GM18861 (cell line): ENCODE measurements at regions not wholly inside any gene's neighbourhood (a gene's known extent, or its start where the extent isn't known, plus 50 kb on each side); places are given as distances from the start of the nearest gene placed in this dataset.
"Not testable (repeated sequence)": the region's sequence is repeated elsewhere in the genome, so short reads cannot be mapped to it uniquely, and the experiment has no call there.

Source experiments
- ATAC-seq: cut with Tn5 transposase; IDR thresholded peaks from one replicate; pipeline ENCODE4 v1.9.1; 2021; ENCODE audit not compliant: unreplicated experiment

DNA sequence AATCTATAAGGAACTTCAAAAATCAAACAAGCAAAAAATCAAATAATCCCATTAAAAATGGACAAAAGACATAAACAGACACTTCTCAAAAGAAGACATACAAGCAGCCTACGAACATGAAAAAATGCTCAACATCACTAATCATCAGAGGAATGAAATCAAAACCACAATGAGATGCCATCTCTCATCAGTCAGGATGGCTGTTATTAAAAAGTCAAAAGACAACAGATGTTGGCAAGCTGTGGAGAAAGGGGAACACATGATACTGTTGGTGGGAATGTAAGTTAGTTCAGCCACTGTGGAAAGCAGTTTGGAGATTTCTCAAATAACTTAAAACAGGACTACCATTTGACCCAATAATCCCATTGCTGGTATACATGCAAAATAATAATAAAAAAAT, 226.4 kb downstream of the S1PR1 start:
- no peak for ATAC-seq

- no peak for ATAC-seq
Observed at GRCh38 chr1:101465941-101466340, 229.1 kb downstream of the S1PR1 start.

- ATAC-seq: peak; percentile 60
Observed at GRCh38 chr1:101474039-101474665, 237.3 kb downstream of the S1PR1 start.

DNA sequence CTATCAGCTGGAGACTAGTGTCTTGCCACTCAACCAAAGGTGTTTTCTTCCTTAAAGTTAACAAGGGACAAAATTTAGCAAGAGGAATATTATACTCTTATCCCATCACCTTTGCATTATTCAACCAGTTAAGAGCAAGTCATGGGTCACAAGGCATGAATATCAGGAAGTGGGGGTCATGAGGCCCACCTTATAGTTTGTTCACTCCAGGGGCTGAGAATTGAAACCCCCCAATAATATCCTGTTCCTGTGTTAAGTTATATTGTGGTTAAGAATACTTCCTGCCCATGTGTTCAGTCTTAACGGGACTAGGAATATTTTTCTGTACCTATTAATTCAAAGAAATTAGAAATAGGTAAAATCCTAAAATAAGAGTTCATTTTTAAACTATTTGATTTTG, 239.7 kb downstream of the S1PR1 start:
- ATAC-seq: no peak

DNA sequence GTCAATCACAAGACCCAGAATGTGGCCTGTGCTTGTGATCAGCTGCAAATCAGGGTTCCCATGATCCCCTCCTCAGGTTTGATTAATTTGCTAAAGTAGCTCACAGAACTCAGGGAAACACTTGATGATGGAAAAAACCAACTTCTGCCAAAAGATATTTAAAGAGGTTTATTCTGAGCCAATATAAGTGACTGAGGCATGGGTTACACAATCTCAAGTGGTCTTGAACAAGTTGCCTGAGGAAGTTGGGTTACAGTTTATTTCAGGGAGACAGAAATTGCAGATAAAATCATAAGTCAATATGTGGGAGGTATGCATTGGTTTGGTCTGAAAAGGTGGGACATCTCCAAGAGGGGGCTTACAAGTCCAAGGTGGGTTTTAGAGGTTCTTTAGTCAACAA, 243.1 kb downstream of the S1PR1 start:
- ATAC-seq: no peak

DNA sequence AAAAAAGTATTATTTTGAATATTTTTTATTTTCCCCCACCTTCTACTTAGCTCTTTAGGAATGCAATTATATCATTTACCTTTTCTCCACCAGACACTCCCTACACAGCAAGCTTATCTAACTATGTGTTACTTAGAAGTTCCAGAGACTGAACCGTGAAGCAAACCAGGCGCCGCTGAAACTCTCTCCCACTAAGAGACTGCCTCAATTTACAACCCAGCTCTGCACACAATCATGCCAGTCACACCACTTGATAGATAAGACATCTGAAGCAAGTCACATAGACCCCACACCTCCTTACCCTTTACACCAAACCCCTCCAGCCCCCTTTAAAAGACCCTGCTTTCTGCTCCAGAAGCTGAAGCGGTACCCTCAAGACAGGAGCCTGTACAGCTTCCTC, 245.5 kb downstream of the S1PR1 start:
- no peak for ATAC-seq

DNA sequence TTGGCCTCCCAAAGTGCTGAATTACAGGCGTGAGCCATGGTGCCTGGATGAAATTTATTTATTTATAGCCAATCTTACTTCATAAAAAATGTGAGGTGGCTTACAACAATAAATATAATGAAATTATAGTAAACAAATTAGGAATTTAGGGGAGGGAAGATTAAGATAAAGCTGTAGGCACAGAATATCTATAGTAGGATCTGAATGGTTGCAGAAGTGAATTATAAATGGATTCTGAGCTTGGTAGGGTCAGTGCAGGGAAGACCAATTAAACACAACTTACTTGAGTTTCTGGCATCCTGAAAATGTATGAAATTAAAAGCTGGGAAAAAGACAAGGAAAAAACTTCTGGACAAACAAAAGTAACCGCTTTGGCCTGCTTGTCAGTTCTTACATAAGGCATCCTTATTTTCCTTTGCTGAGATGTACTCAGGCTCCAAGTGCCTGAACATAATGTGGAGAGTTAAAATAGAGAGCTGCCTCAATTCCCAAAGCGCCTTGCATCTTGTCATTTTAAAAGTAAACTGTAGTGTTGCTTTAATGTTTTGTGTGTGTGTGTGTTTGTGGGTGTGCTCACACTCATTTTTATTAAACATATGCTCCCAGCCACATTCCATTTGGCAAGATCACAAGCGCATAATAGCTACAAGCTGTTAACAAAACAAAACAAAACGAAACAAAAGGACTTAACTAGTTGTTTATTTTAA, 247.3 kb downstream of the S1PR1 start:
- ATAC-seq: no peak

DNA sequence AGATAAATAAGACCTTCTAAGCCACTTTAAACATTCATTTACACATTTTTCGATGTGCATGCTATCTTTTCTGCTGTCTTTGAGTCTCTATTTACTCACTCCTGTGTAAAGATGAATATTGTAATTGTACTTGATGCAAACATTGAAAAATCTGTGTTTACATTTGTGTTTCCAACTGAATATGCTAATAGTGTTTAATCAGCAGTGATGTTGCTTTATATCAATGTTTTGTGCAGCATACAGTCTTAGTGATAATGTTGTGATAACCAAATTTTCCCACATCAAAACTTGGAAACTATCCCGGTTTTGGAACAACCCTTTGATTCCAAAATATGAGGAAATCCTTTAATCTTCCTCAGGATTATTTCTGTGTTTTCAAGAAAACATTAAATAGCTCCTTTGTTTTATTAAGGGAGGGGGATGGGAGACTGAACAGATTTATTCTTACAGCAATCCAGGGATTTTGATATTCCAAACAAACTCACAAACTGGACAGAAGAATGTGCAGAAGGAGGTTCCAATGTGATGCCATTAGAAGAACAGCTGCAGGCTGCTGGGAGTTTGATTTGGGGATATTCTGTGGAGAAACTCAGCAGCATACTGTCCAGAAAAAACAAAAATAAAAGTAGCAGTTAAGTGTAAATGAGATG, 248.0 kb downstream of the S1PR1 start:
- ATAC-seq: no peak

DNA sequence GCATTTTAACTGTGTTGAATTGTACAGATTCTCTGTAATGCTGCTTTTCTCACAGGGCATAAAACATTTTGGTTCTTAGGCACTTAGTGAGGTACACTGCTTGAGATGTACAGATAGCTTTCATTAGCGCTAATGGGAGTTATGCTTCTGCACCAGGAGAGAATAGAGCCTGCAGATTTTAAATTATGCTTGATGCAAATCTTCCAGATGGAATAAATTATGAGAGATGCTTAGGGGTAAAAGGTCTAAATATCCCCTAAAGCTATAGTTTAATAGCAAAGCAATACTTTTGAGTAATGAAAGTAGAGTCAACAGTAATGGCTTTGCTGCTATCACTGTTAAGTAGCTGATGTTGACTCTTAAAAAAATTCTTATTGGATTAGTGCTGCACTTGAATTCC, 248.9 kb downstream of the S1PR1 start:
- ATAC-seq: no peak

GRCh38 chr1:101492144-101492543, 255.3 kb downstream of the S1PR1 start:
- ATAC-seq: not testable (repeated sequence)

DNA sequence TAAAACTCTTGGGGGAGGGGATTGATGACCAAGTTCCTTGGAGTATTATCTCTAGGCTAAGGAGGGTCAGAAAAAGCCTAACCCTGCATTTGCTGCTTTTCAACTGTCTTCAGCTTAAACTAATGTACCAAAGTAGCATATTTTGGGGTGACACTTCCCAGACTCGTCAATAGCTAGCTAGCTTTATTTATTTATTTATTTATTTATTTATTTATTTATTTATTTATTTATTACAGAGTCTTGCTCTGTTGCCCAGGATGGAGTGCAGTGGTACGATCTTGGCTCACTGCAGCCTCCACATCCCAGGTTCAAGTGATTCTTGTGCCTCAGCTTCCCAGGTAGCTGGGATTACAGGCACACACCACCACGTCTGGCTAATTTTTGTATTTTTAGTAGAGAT, 257.1 kb downstream of the S1PR1 start:
- ATAC-seq: not testable (repeated sequence)

DNA sequence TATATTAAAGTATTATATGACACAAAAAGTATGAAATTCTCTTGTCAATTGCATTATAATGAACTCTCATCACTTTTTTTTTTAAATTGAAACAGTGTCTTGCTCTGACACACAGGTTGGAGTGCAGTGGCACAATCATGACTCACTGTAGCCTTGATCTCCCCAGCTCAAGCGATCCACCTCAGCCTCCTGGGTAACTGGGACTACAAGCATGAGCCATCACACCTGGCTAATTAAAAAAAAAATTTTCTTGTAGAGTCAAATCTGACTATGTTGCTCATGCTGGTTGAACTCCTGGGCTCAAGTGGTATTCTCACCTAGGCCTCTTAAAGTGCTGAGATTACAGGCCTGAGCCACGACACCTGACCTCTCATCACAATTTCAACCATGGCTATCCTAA, 259.3 kb downstream of the S1PR1 start:
- no peak for ATAC-seq

GRCh38 chr1:101497881-101498559, 261.2 kb downstream of the S1PR1 start:
- no peak for ATAC-seq

DNA sequence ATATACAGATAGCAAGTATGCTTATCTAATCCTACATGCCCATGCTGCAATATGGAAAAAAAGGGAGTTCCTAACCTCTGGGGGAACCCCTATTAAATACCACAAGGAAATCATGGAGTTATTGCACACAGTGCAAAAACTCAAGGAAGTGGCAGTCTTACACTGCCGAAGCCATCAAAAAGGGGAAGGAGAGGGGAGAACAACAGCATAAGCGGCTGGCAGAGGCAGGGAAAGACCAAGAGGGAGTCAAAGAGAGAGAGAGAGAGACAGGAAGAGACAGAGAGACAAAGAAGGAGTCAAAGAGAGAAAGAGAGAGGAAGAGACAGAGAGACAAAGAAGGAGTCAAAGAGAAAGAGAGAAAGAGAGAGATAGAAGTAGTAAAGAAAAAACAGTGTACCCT, 267.3 kb downstream of the S1PR1 start:
- ATAC-seq: not testable (repeated sequence)

GRCh38 chr1:101505240-101505639, 268.4 kb downstream of the S1PR1 start:
- ATAC-seq: not testable (repeated sequence)

DNA sequence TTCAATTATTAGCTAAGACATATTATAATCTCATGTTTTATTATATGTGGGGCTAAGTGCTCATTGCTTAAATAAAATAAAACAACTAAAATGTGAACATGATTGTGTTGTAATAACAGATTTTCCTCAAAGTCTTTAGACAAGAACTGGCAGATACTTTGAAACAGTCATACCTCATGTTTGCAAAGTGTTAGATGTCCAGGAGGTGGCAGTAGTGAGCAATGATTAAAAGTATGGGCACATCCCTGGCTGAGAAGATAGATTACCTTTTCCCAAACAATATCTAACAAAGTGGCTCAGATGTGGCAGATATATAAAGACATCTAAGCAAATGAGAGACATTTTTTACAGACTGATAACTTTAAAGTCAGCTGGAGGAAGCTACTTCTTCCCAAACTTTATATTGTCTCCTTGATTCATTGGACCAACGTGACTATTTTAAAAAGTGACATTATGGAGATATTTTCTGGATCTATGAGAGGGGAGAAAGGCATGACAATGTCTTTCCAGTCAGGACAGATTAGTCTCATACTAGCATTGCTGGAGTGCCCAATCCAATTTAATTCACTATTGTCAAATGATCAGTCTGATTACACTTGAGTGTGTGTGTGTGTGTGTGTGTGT, 269.8 kb downstream of the S1PR1 start:
- ATAC-seq: peak; percentile 83

- no peak for ATAC-seq
Observed at GRCh38 chr1:101507547-101507971, 270.7 kb downstream of the S1PR1 start.

GRCh38 chr1:101508913-101509312, 272.1 kb downstream of the S1PR1 start:
- no peak for ATAC-seq

DNA sequence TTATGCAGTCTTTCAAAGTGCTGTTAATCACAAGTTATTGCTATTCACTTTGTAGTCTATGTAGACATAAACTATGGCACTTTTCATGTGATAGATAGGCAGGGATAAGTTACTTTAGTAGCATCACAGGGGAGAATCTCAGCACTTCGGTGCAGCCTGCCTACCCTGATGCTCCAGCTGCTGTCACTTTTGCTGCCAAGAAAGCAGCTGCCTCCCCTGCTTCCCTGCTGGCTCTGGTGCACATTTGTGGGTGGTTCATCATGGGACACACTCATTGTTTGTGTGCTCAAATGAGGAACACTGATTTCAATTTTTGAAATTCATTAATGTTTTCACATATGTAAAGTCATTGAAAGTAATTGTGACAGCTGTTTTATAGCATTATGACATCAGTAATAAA, 272.6 kb downstream of the S1PR1 start:
- ATAC-seq: no peak

GRCh38 chr1:101511202-101511891, 274.5 kb downstream of the S1PR1 start:
- ATAC-seq: no peak

GRCh38 chr1:101520302-101520701, 283.5 kb downstream of the S1PR1 start:
- ATAC-seq: peak; percentile 81
